H9 (cell line): ENCODE measurements at regions not wholly inside any gene's neighbourhood (a gene's known extent, or its start where the extent isn't known, plus 50 kb on each side); places are given as distances from the start of the nearest gene placed in this dataset.

Experiments used
- DNase-seq: peaks from one replicate; pipeline ENCODE4 v3.0.0-alpha.2; 2017
- H2AFZ ChIP-seq: one replicate; pipeline ENCODE4 v1.6.1; 2013; ENCODE audit warnings: mild to moderate bottlenecking, low read length, control low read depth, moderate library complexity
- H2AK5ac ChIP-seq: 2 replicates; pipeline ENCODE4 v1.6.1; 2013; ENCODE audit warnings: low read length, control low read depth, mixed read lengths; ENCODE audit not compliant: insufficient read length
- H2BK120ac ChIP-seq: one replicate; pipeline ENCODE4 v1.6.1; 2013; ENCODE audit warnings: low read depth, mild to moderate bottlenecking, low read length, control low read depth, inconsistent platforms; ENCODE audit not compliant: poor library complexity, severe bottlenecking
- H2BK12ac ChIP-seq: 2 replicates; pipeline ENCODE4 v1.6.1; 2013; ENCODE audit warnings: low read length, control low read depth, mixed read lengths, low read depth; ENCODE audit not compliant: insufficient read length
- H2BK15ac ChIP-seq: 2 replicates; pipeline ENCODE4 v1.6.1; 2013; ENCODE audit warnings: low read depth, low read length, control low read depth
- H2BK20ac ChIP-seq: one replicate; pipeline ENCODE4 v1.6.1; 2013; ENCODE audit warnings: low read depth, mild to moderate bottlenecking, low read length, control low read depth, inconsistent platforms; ENCODE audit not compliant: poor library complexity, severe bottlenecking
- H2BK5ac ChIP-seq: 2 replicates; pipeline ENCODE4 v1.6.1; 2013; ENCODE audit warnings: low read length, control low read depth, mixed read lengths; ENCODE audit not compliant: insufficient read length
- H3K14ac ChIP-seq: 2 replicates; pipeline ENCODE4 v1.6.1; 2013; ENCODE audit warnings: low read length, control low read depth; ENCODE audit not compliant: insufficient read depth
- H3K18ac ChIP-seq: 2 replicates; pipeline ENCODE4 v1.6.1; 2013; ENCODE audit warnings: low read depth, mild to moderate bottlenecking, mixed read lengths, low read length, control low read depth; ENCODE audit not compliant: insufficient read length
- H3K23ac ChIP-seq: 2 replicates; pipeline ENCODE4 v1.6.1; 2013; ENCODE audit warnings: low read length, control low read depth, mixed read lengths, low read depth; ENCODE audit not compliant: insufficient read length
- H3K23me2 ChIP-seq: 2 replicates; pipeline ENCODE4 v1.6.1; 2013; ENCODE audit warnings: low read depth, mild to moderate bottlenecking, mixed read lengths, low read length, control low read depth; ENCODE audit not compliant: insufficient read length, poor library complexity, severe bottlenecking
- H3K27ac ChIP-seq: 2 replicates; pipeline ENCODE4 v1.5.1; 2013; ENCODE audit warnings: low read length, control low read depth, mixed read lengths, low read depth; ENCODE audit not compliant: insufficient read length
- H3K27me3 ChIP-seq: 2 replicates; pipeline ENCODE4 v1.6.1; 2013; ENCODE audit warnings: low read length, control low read depth, inconsistent platforms; ENCODE audit not compliant: insufficient read depth
- H3K4ac ChIP-seq: 2 replicates; pipeline ENCODE4 v1.6.1; 2013; ENCODE audit warnings: low read depth, mild to moderate bottlenecking, control low read depth, inconsistent platforms, low read length, moderate library complexity
- H3K4me1 ChIP-seq: 2 replicates; pipeline ENCODE4 v1.6.1; 2013; ENCODE audit warnings: low read length, control low read depth, inconsistent platforms; ENCODE audit not compliant: insufficient read depth
- H3K4me2 ChIP-seq: 2 replicates; pipeline ENCODE4 v1.6.1; 2013; ENCODE audit warnings: low read length, control low read depth, mixed read lengths; ENCODE audit not compliant: insufficient read length, insufficient read depth
- H3K56ac ChIP-seq: 2 replicates; pipeline ENCODE4 v1.6.1; 2013; ENCODE audit warnings: low read depth, mild to moderate bottlenecking, mixed read lengths, low read length, control low read depth; ENCODE audit not compliant: insufficient read length
- H3K79me1 ChIP-seq: 2 replicates; pipeline ENCODE4 v1.6.1; 2013; ENCODE audit warnings: low read depth, mild to moderate bottlenecking, moderate library complexity, low read length, control low read depth, inconsistent platforms; ENCODE audit not compliant: insufficient read depth, poor library complexity, severe bottlenecking
- H3K79me2 ChIP-seq: 2 replicates; pipeline ENCODE4 v1.6.1; 2013; ENCODE audit warnings: low read length, control low read depth, inconsistent platforms; ENCODE audit not compliant: insufficient read depth
- H3K9ac ChIP-seq: 2 replicates; pipeline ENCODE4 v1.6.1; 2013; ENCODE audit warnings: low read length, control low read depth, mixed read lengths; ENCODE audit not compliant: insufficient read length; ENCODE audit errors: extremely low read depth
- H3K9me3 ChIP-seq: one replicate; pipeline ENCODE4 v1.6.1; 2013; ENCODE audit warnings: low read depth, low read length, inconsistent platforms; ENCODE audit not compliant: control insufficient read depth
- H3T11ph ChIP-seq: one replicate; pipeline ENCODE4 v1.6.1; 2013; ENCODE audit warnings: mild to moderate bottlenecking, low read length, control low read depth, inconsistent platforms
- H4K20me1 ChIP-seq: one replicate; pipeline ENCODE4 v1.6.1; 2013; ENCODE audit not compliant: control insufficient read depth, insufficient read length, insufficient read depth
- H4K5ac ChIP-seq: 2 replicates; pipeline ENCODE4 v1.6.1; 2013; ENCODE audit warnings: low read depth, mild to moderate bottlenecking, mixed read lengths, low read length, control low read depth; ENCODE audit not compliant: insufficient read length
- H4K8ac ChIP-seq: replicated peaks from 2 replicates; pipeline ENCODE4 v1.6.1; 2013; ENCODE audit warnings: low read length, control low read depth, mixed read lengths, low read depth; ENCODE audit not compliant: insufficient read length
- H4K91ac ChIP-seq: 2 replicates; pipeline ENCODE4 v1.6.1; 2013; ENCODE audit warnings: low read depth, mild to moderate bottlenecking, moderate library complexity, mixed read lengths, low read length, control low read depth; ENCODE audit not compliant: insufficient read length
- H3K27ac Mint-ChIP-seq, 3 experiments: 2 replicates in 2 of 3; 3 replicates in 1 of 3; pipeline ENCODE4 v1.8.0; 2020 to 2021; ENCODE audit warnings: mixed read lengths in 3 of 3, mild to moderate bottlenecking in 1 of 3, moderate library complexity in 1 of 3
- H3K27me3 Mint-ChIP-seq: 2 replicates; pipeline ENCODE4 v1.8.0; 2021; ENCODE audit warnings: low read depth, mild to moderate bottlenecking, moderate library complexity, mixed read lengths
- H3K36me3 Mint-ChIP-seq, 3 experiments: 2 replicates in 2 of 3; 3 replicates in 1 of 3; pipeline ENCODE4 v1.8.0; 2020 to 2021; ENCODE audit warnings: low read depth in 3 of 3, mixed read lengths in 3 of 3; ENCODE audit not compliant: insufficient read depth in 1 of 3
- H3K4me1 Mint-ChIP-seq, 2 experiments: 2 replicates each; pipeline ENCODE4 v1.8.0; 2020; ENCODE audit warnings: mixed read lengths in 2 of 2
- H3K4me3 Mint-ChIP-seq, 2 experiments: 2 replicates in 1 of 2; 3 replicates in 1 of 2; pipeline ENCODE4 v1.8.0; 2020 to 2021; ENCODE audit warnings: mild to moderate bottlenecking in 2 of 2, mixed read lengths in 2 of 2, moderate library complexity in 1 of 2
- H3K9me3 Mint-ChIP-seq, 2 experiments: 2 replicates in 1 of 2; 3 replicates in 1 of 2; pipeline ENCODE4 v1.8.0; 2020; ENCODE audit warnings: mild to moderate bottlenecking in 2 of 2, mixed read lengths in 2 of 2, moderate library complexity in 1 of 2
- CTCF ChIP-seq: fragments of 200-600 bp; sonication (generic); conservative IDR thresholded peaks from 3 replicates; pipeline ENCODE4 v1.8.0; 2021; ENCODE audit warnings: antibody characterized with exemption, mild to moderate bottlenecking
- WGBS: extraction: QIAGEN DNeasy Blood & Tissue Kit; methylation state at CpG from one replicate; pipeline ENCODE4 v1.1.7; 2013; ENCODE audit warnings: missing lambda C conversion rate, low lambda C conversion rate, mixed read lengths; ENCODE audit not compliant: insufficient read length; ENCODE audit errors: extremely low coverage; 5-methylcytosine and 5-hydroxymethylcytosine counted together

GRCh38 chr15:87348746-87349145 is 907.8 kb downstream of the NTRK3 start:
- H3K27me3 Mint-ChIP-seq = no peaks in the 10 kb centered on the region
- no CpG with 5 or more reads among the region's 6 CpGs for WGBS
- H2BK20ac ChIP-seq = no peak overlapping the region
- H3K56ac ChIP-seq = no peak overlapping the region
- H2AFZ ChIP-seq = no peak overlapping the region
- no peak overlapping the region for H4K91ac ChIP-seq
- no peak overlapping the region for H4K8ac ChIP-seq
- no peak overlapping the region for H3K23ac ChIP-seq
- no peaks in the 10 kb centered on the region for H3K9me3 ChIP-seq
- DNase-seq = no peak
- no peak overlapping the region for H3K27ac ChIP-seq
- H2BK120ac ChIP-seq = no peak overlapping the region
- no peak for TF ChIP-seq CTCF
- H3T11ph ChIP-seq = no peak overlapping the region
- H4K5ac ChIP-seq = no peak overlapping the region
- H3K4me2 ChIP-seq = no peak overlapping the region
- no peak overlapping the region for H3K9ac ChIP-seq
- no peak overlapping the region for H3K4me3 Mint-ChIP-seq
- H3K27ac Mint-ChIP-seq = no peak overlapping the region
- no peaks in the 10 kb centered on the region for H3K36me3 Mint-ChIP-seq
- H2AK5ac ChIP-seq = no peak overlapping the region
- H3K9me3 Mint-ChIP-seq = no peaks in the 10 kb centered on the region; a peak in 1 of 5 replicates
- H3K4me1 Mint-ChIP-seq = no peaks in the 10 kb centered on the region; a peak in 2 of 4 replicates
- no peak overlapping the region for H3K14ac ChIP-seq
- no peaks in the 10 kb centered on the region for H3K79me2 ChIP-seq
- H3K4ac ChIP-seq = no peak overlapping the region
- no peak overlapping the region for H2BK5ac ChIP-seq
- H3K4me1 ChIP-seq = no peaks in the 10 kb centered on the region
- no peaks in the 10 kb centered on the region for H3K27me3 ChIP-seq
- no peaks in the 10 kb centered on the region for H3K23me2 ChIP-seq
- no peak overlapping the region for H3K18ac ChIP-seq
- no peak overlapping the region for H2BK15ac ChIP-seq
- no peaks in the 10 kb centered on the region for H4K20me1 ChIP-seq
- H2BK12ac ChIP-seq = no peak overlapping the region
- no peaks in the 10 kb centered on the region for H3K79me1 ChIP-seq
